ENCODE measurements at regions not wholly inside any gene's neighbourhood (a gene's known extent, or its start where the extent isn't known, plus 50 kb on each side); places are given as distances from the start of the nearest gene placed in this dataset.

- H3K4me1 ChIP-seq (ENCODE audit: control insufficient read depth in 1 of 2, extremely low read depth in 1 of 2, insufficient read depth in 2 of 2, low read length in 2 of 2): peaks cover 0 to 4% of the 10 kb centered on the region in 2 experiments
- DNase-seq (no peak), ATAC-seq (replicated peaks in 1 of 4) (no peak)
- Mint-ChIP-seq H3K4me3 (no peak overlapping the region), H3K27me3 (peaks cover 0 to 9% of the 10 kb centered on the region in 2 donors), H3K9me3 (no peaks in the 10 kb centered on the region), H3K4me1 (peaks cover 0 to 2% (median 0%) of the 10 kb centered on the region in 3 donors), H3K36me3 (no peaks in the 10 kb centered on the region), H3K27ac (no peak overlapping the region)
- H3K36me3 ChIP-seq (ENCODE audit: control insufficient read depth in 2 of 2, extremely low read depth in 1 of 2, insufficient read depth in 1 of 2, low read length in 1 of 2): no peaks in the 10 kb centered on the region
- ChIA-PET CTCF (interaction anchor here in 1 of 2 donors (0.6 kb wide), 1 partner anchor 240 kb away, joined by 3 read pairs; no protein-coding TSS in a partner anchor), POLR2A (no interaction called here)
- WGBS (ENCODE audit: insufficient coverage): no CpG with 5 or more reads among the region's 5 CpGs
- no peak overlapping the region for H3K27ac ChIP-seq (ENCODE audit: low read length)
- H3K9me3 ChIP-seq: no peaks in the 10 kb centered on the region
- peaks cover 0 to 4% of the 10 kb centered on the region in 2 experiments for H3K27me3 ChIP-seq (replicated peaks in 1 of 2; ENCODE audit: control insufficient read depth in 2 of 2, extremely low read depth in 1 of 2, insufficient read depth in 2 of 2, low read length in 1 of 2)
- H3K4me3 ChIP-seq (ENCODE audit: control insufficient read depth in 1 of 2, extremely low read depth in 1 of 2, low read length in 1 of 2): no peak overlapping the region
These were observed 149.6 kb upstream of the PRPS1L1 start for GRCh38 chr7:18177129-18177814.

- H3K9me3 Mint-ChIP-seq: no peaks in the 10 kb centered on the region
- Histone ChIP-seq H3K27me3 (replicated peaks in 1 of 2; ENCODE audit: control insufficient read depth in 2 of 2, extremely low read depth in 1 of 2, insufficient read depth in 2 of 2, low read length in 1 of 2) (peaks cover 0 to 4% of the 10 kb centered on the region in 2 experiments), H3K9me3 (no peaks in the 10 kb centered on the region), H3K4me3 (ENCODE audit: control insufficient read depth in 1 of 2, extremely low read depth in 1 of 2, low read length in 1 of 2) (no peak overlapping the region), H3K27ac (ENCODE audit: low read length) (no peak overlapping the region), H3K36me3 (ENCODE audit: control insufficient read depth in 2 of 2, extremely low read depth in 1 of 2, insufficient read depth in 1 of 2, low read length in 1 of 2) (no peaks in the 10 kb centered on the region), H3K4me1 (ENCODE audit: control insufficient read depth in 1 of 2, extremely low read depth in 1 of 2, insufficient read depth in 2 of 2, low read length in 2 of 2) (peaks cover 0 to 4% of the 10 kb centered on the region in 2 experiments)
- no peak overlapping the region for H3K27ac Mint-ChIP-seq
- DNase-seq (peak in 3 of 35 experiments; percentile 1 to 12 (median 8)), ATAC-seq (replicated peaks in 1 of 4) (peak in 2 of 4 experiments; percentile 35 to 44)
- H3K27me3 Mint-ChIP-seq: peaks cover 0 to 13% of the 10 kb centered on the region in 2 donors
- ChIA-PET CTCF (no interaction called here), POLR2A (no interaction called here)
- peaks cover 0 to 2% (median 0%) of the 10 kb centered on the region in 3 donors for H3K4me1 Mint-ChIP-seq
- no peaks in the 10 kb centered on the region for H3K36me3 Mint-ChIP-seq
- no peak overlapping the region for H3K4me3 Mint-ChIP-seq
- 23% methylated on average over 4 of the region's 7 CpGs for WGBS (ENCODE audit: insufficient coverage)
These were observed 150.4 kb upstream of the PRPS1L1 start for GRCh38 chr7:18177815-18178660.

GRCh38 chr7:18179093-18179492 is 151.4 kb upstream of the PRPS1L1 start:
- Mint-ChIP-seq H3K27ac (no peak overlapping the region), H3K36me3 (no peaks in the 10 kb centered on the region), H3K4me1 (peaks cover 0 to 2% (median 0%) of the 10 kb centered on the region in 3 donors), H3K9me3 (no peaks in the 10 kb centered on the region), H3K4me3 (no peak overlapping the region), H3K27me3 (peaks cover 3 to 13% of the 10 kb centered on the region in 2 donors)
- Histone ChIP-seq H3K36me3 (ENCODE audit: control insufficient read depth in 2 of 2, extremely low read depth in 1 of 2, insufficient read depth in 1 of 2, low read length in 1 of 2) (no peaks in the 10 kb centered on the region), H3K4me3 (ENCODE audit: control insufficient read depth in 1 of 2, extremely low read depth in 1 of 2, low read length in 1 of 2) (no peak overlapping the region), H3K27ac (ENCODE audit: low read length) (no peak overlapping the region), H3K4me1 (ENCODE audit: control insufficient read depth in 1 of 2, extremely low read depth in 1 of 2, insufficient read depth in 2 of 2, low read length in 2 of 2) (peaks cover 0 to 4% of the 10 kb centered on the region in 2 experiments), H3K27me3 (replicated peaks in 1 of 2; ENCODE audit: control insufficient read depth in 2 of 2, extremely low read depth in 1 of 2, insufficient read depth in 2 of 2, low read length in 1 of 2) (peaks cover 0 to 4% of the 10 kb centered on the region in 2 experiments), H3K9me3 (no peaks in the 10 kb centered on the region)
- ChIA-PET CTCF (no interaction called here), POLR2A (no interaction called here)
- no peak for DNase-seq
- ATAC-seq (replicated peaks in 1 of 4): no peak

GRCh38 chr7:18180685-18181084 is 153.0 kb upstream of the PRPS1L1 start:
- Histone ChIP-seq H3K4me1 (ENCODE audit: control insufficient read depth in 1 of 2, extremely low read depth in 1 of 2, insufficient read depth in 2 of 2, low read length in 2 of 2) (peaks cover 0 to 4% of the 10 kb centered on the region in 2 experiments), H3K27me3 (replicated peaks in 1 of 2; ENCODE audit: control insufficient read depth in 2 of 2, extremely low read depth in 1 of 2, insufficient read depth in 2 of 2, low read length in 1 of 2) (no peaks in the 10 kb centered on the region), H3K27ac (ENCODE audit: low read length) (no peak overlapping the region), H3K4me3 (ENCODE audit: control insufficient read depth in 1 of 2, extremely low read depth in 1 of 2, low read length in 1 of 2) (no peak overlapping the region), H3K9me3 (no peaks in the 10 kb centered on the region), H3K36me3 (ENCODE audit: control insufficient read depth in 2 of 2, extremely low read depth in 1 of 2, insufficient read depth in 1 of 2, low read length in 1 of 2) (no peaks in the 10 kb centered on the region)
- Mint-ChIP-seq H3K27ac (no peak overlapping the region), H3K27me3 (peaks cover 3 to 13% of the 10 kb centered on the region in 2 donors), H3K9me3 (no peaks in the 10 kb centered on the region), H3K36me3 (no peaks in the 10 kb centered on the region), H3K4me1 (peaks cover 0 to 2% (median 0%) of the 10 kb centered on the region in 3 donors), H3K4me3 (no peak overlapping the region)
- POLR2A ChIA-PET: no interaction called here
- no CpG with 5 or more reads among the region's 1 CpG for WGBS (ENCODE audit: insufficient coverage)
- ATAC-seq (replicated peaks in 1 of 4) (no peak), DNase-seq (no peak)
- CTCF ChIA-PET: no interaction called here

- no peak overlapping the region for H3K27ac ChIP-seq (ENCODE audit: low read length)
- peak in 1 of 4 experiments; percentile 23 for ATAC-seq (replicated peaks in 1 of 4)
These were observed 162.0 kb upstream of the PRPS1L1 start for GRCh38 chr7:18189500-18190126.

GRCh38 chr7:18191341-18191740 is 163.7 kb upstream of the PRPS1L1 start:
- DNase-seq: no peak
- Histone ChIP-seq H3K9me3 (no peaks in the 10 kb centered on the region), H3K27me3 (replicated peaks in 1 of 2; ENCODE audit: control insufficient read depth in 2 of 2, extremely low read depth in 1 of 2, insufficient read depth in 2 of 2, low read length in 1 of 2) (no peaks in the 10 kb centered on the region), H3K4me3 (ENCODE audit: control insufficient read depth in 1 of 2, extremely low read depth in 1 of 2, low read length in 1 of 2) (no peak overlapping the region), H3K4me1 (ENCODE audit: control insufficient read depth in 1 of 2, extremely low read depth in 1 of 2, insufficient read depth in 2 of 2, low read length in 2 of 2) (no peaks in the 10 kb centered on the region), H3K36me3 (ENCODE audit: control insufficient read depth in 2 of 2, extremely low read depth in 1 of 2, insufficient read depth in 1 of 2, low read length in 1 of 2) (no peaks in the 10 kb centered on the region), H3K27ac (ENCODE audit: low read length) (no peak overlapping the region)
- no CpG with 5 or more reads among the region's 2 CpGs for WGBS (ENCODE audit: insufficient coverage)
- no peak for ATAC-seq (replicated peaks in 1 of 4)
- ChIA-PET POLR2A (no interaction called here), CTCF (no interaction called here)
- Mint-ChIP-seq H3K27me3 (peaks cover 0 to 1% of the 10 kb centered on the region in 2 donors), H3K27ac (no peak overlapping the region), H3K36me3 (no peaks in the 10 kb centered on the region), H3K9me3 (peaks cover 0 to 3% (median 0%) of the 10 kb centered on the region in 3 donors), H3K4me1 (no peaks in the 10 kb centered on the region), H3K4me3 (no peak overlapping the region)

More at GRCh38 chr7:18189500-18190126, 162.0 kb upstream of the PRPS1L1 start:
- Histone ChIP-seq H3K4me1 (ENCODE audit: control insufficient read depth in 1 of 2, extremely low read depth in 1 of 2, insufficient read depth in 2 of 2, low read length in 2 of 2) (no peaks in the 10 kb centered on the region), H3K27me3 (replicated peaks in 1 of 2; ENCODE audit: control insufficient read depth in 2 of 2, extremely low read depth in 1 of 2, insufficient read depth in 2 of 2, low read length in 1 of 2) (no peaks in the 10 kb centered on the region), H3K9me3 (no peaks in the 10 kb centered on the region), H3K4me3 (ENCODE audit: control insufficient read depth in 1 of 2, extremely low read depth in 1 of 2, low read length in 1 of 2) (no peak overlapping the region), H3K36me3 (ENCODE audit: control insufficient read depth in 2 of 2, extremely low read depth in 1 of 2, insufficient read depth in 1 of 2, low read length in 1 of 2) (no peaks in the 10 kb centered on the region)
- CTCF ChIA-PET: no interaction called here
- Mint-ChIP-seq H3K4me1 (no peaks in the 10 kb centered on the region), H3K4me3 (no peak overlapping the region), H3K9me3 (peaks cover 0 to 3% (median 0%) of the 10 kb centered on the region in 3 donors), H3K27ac (no peak overlapping the region), H3K27me3 (peaks cover 0 to 1% of the 10 kb centered on the region in 2 donors), H3K36me3 (no peaks in the 10 kb centered on the region)
- no CpG with 5 or more reads among the region's 5 CpGs for WGBS (ENCODE audit: insufficient coverage)
- peak in 1 of 35 experiments; percentile 10 for DNase-seq
- POLR2A ChIA-PET: no interaction called here
